ENCODE measurements at regions not wholly inside any gene's neighbourhood (a gene's known extent, or its start where the extent isn't known, plus 50 kb on each side); places are given as distances from the start of the nearest gene placed in this dataset.
"Not testable (repeated sequence)": the region's sequence is repeated elsewhere in the genome, so short reads cannot be mapped to it uniquely, and the experiment has no call there.

DNA sequence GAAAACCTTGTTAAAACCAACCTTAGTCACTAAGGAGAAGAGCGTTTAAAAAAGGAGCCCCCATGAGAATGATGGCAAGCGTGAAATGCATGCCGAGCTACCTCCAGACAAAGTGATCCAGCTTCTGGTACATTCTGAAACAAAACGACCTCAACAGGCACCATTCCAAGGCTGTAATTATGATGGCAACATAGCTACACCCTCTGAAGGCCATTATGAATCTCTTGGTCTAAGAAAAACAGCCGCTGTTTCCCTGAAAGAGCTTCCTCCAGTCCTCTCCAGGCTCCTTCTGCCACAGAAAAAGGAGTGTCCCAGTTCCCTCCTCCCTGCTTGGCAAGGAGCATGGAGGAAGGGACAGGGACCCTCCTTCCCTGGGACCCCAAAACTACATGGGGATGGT, 50.0 kb upstream of the ABLIM1 start:
- no peak for DNase-seq (ENCODE audit: low spot score)

DNA sequence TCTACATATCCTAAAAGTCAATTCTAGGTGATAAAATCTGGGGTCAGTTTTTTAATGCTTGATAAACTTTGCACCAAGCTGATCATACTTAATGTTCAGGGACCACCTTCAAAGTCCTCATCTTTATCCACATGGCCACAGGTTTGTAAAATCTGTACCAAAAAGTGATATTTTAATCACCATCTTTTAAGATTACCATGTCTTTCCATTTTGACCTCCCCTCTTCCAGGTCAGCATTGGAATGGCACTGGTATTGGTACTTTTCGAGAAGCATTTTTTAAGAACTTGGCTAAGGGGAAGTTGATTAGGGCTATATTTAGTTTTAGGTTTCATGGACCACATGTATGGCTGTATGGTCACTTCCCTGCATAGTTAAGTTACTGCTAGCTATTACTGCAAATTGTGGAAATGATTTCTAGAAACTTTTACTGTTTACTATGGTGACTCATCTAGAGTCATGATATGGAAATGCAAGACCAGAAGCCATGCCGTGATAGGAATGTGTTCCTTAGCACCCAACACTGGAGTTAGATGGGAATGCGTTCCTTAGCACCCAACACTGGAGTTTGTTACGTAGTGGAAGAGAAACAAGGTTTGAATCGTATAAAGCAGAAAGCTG, 50.8 kb upstream of the ABLIM1 start:
- no peak for DNase-seq (ENCODE audit: low spot score)

DNA sequence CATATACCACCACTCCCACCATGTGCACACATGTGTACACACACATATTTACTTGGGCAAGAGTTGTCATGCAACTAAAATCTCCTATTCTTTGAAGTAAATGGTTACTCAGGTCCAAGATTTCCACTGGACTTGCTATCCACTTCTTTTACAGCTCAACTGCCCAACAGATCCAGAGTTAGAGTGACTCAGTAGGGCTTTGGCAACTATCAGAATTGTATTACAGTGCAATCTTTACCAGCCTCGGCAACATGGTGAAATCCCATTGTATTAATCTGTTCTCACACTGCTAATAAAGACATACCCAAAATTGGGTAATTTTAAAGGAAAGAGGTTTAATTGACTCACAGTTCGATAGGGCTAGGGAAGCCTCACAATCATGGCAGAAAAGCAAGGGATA, 51.9 kb upstream of the ABLIM1 start:
- no peak for DNase-seq (ENCODE audit: low spot score)

DNA sequence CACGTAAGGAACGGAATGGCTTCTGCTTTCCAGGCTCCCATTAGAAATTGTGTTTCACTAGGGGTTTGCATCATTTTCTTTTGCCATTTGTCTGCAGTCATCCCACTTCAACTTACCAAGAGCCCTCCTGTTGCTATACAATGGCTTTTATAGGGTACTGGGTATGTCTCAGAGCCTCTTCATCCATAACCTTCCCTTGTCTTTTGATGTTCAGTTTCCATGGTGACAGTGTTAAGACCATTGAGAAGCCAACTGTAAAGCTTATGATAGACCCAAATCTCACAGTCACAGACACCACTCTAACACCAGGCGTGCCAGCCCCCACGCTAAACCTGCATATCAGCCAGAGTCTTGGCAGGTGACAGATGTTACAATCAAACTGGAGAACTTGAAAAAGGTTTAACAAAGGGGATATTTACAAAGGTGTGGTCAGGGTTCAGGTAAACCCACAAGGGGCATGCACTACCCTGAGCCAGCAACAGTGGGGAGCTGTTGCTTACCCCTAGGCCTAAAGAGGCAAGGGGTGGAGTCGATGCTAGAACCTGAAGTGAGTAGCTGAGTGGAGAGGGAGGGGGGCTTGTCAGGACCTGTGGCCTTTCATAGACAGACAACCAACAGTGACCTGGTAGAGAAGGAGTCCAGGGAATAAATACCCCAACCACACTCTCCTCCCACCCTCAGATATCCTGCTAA, 53.2 kb upstream of the ABLIM1 start:
- no peak for DNase-seq (ENCODE audit: low spot score)

- no peak for DNase-seq (ENCODE audit: low spot score)
Observed at GRCh38 chr10:114711869-114712250, 53.8 kb upstream of the ABLIM1 start.

GRCh38 chr10:114713525-114714090, 55.5 kb upstream of the ABLIM1 start:
- no peak for DNase-seq (ENCODE audit: low spot score)

GRCh38 chr10:114714281-114714741, 56.2 kb upstream of the ABLIM1 start:
- DNase-seq (ENCODE audit: low spot score), result no peak

GRCh38 chr10:114715171-114715670, 57.1 kb upstream of the ABLIM1 start:
- DNase-seq (ENCODE audit: low spot score), result no peak

DNA sequence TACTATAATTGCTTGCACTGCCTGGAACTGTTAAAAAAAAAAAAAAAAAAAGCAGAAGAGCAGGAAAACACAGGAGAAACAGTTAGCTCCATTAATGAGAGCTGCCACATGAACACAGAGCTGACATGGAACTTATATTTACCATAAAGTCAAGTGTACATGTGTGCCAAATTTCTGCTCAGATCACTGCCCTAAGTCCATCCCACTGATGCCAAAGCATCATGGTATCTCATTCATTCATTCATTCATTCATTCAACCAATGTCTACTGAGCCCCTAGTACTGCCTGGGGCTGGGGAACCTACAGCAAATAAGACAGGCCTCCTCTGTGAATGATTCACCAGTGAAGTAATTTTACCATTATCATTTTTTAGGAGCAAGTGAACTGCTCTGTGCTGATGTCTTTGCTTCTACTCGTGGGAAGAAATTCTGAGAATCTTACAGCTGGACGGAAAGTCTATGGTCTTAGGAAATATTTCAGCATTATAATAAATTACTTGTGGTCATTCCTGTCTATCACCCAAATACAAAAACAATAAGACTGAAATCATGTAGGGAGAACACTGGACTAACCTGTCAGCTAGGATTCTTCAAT, 58.8 kb upstream of the ABLIM1 start:
- no peak for DNase-seq (ENCODE audit: low spot score)

GRCh38 chr10:114717881-114718280, 59.8 kb upstream of the ABLIM1 start:
- not testable (repeated sequence) for DNase-seq (ENCODE audit: low spot score)

GRCh38 chr10:114718374-114718773, 60.3 kb upstream of the ABLIM1 start:
- DNase-seq (ENCODE audit: low spot score), result no peak

DNA sequence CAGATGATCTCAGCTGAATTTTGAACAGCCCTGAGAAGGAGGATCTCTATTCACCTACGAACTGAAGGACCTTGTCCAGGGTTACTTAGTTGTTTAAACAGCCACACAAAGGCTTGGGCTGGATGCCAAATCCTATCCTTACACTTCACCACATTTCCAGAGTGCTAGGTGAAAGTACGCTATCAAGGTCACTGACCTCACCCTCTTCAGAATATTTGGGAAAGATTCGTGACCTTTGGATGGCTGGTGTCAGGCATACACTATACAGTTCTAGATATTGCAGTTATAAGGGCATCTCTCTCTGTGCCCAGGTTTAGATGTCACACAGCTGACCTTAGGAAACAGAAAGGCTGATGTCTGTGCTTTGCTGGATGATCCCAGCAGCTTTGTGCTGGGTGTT, 61.2 kb upstream of the ABLIM1 start:
- DNase-seq (ENCODE audit: low spot score), result no peak

DNA sequence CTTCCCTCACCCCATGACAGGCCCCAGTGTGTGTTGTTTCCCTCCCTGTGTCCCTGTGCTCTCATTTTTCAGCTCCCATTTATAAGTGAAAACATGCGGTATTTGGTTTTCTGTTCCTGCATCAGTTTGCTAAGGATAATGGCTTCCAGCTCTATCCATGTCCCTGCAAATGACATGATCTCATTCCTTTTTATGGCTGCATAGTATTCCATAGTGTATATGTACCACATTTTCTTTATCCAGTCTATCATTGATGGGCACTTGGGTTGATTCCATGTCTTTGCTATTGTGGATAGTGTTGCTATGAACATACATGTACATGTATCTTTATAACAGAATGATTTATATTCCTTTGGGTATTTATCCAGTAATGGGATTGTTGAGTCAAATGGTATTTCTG, 61.9 kb upstream of the ABLIM1 start:
- not testable (repeated sequence) for DNase-seq (ENCODE audit: low spot score)

DNA sequence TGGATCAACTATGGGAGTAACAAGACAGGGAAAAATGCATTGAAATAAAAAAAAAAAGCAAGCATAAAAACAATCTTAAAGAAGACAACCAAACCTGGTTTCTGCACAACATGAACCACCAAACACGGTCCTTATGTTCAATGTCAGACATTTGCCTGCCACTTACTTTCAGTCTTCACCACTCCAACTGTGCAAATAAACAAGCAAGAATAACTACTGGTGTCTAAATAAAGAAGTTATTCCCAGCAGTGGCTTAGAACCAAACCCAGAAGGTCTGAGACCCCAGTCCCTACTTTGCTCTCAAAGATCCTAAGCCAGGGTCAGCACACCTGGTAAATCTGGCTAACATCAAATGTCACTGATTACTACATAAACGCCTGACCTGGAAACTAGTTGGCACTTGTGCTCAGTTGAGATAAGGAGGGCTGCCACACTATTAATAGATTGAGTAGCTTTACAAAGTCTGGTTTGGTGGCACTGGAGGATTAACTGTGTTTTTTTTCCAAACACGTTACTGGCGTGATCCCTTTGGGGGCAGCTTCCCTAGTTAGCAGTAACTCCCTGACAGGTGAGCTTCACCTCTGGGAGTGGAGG, 62.7 kb upstream of the ABLIM1 start:
- no peak for DNase-seq (ENCODE audit: low spot score)

DNA sequence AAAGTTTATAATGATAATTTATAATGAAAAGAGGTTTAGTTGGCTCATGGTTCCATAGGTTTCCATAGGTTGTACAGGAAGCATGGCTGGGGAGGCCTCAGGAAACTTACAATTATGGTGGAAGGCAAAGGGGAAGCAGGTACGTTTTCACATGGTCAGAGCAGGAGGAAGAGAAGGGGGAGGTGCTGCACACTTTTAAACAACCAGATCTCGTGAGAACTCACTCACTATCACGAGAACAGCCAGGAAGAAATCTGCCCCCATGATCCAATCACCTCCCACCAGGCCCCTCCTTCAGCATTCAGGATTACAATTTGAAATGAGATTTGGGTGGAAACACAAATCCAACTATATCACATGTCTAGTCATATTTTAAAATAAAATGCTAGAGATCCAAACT, 64.1 kb upstream of the ABLIM1 start:
- DNase-seq (ENCODE audit: low spot score), result not testable (repeated sequence)

DNA sequence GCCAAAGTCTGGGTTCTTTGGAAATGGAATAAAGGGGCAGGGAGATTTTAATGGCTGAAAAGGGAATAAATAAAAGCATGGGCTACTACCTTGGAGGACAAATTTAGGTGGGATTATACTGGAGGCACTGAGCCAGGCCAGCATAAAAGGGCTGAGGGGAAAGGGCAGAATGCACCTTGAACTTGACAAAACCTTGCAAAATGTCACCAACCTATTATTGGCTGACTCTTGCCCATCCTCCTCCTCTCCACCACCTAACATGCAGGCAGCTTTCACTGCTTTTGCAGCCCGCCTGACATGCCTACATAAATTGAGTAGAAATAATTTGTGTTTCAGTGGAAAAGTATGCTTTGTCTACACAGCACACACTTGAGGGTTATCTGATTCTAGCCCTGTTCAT, 65.3 kb upstream of the ABLIM1 start:
- no peak for DNase-seq (ENCODE audit: low spot score)

DNA sequence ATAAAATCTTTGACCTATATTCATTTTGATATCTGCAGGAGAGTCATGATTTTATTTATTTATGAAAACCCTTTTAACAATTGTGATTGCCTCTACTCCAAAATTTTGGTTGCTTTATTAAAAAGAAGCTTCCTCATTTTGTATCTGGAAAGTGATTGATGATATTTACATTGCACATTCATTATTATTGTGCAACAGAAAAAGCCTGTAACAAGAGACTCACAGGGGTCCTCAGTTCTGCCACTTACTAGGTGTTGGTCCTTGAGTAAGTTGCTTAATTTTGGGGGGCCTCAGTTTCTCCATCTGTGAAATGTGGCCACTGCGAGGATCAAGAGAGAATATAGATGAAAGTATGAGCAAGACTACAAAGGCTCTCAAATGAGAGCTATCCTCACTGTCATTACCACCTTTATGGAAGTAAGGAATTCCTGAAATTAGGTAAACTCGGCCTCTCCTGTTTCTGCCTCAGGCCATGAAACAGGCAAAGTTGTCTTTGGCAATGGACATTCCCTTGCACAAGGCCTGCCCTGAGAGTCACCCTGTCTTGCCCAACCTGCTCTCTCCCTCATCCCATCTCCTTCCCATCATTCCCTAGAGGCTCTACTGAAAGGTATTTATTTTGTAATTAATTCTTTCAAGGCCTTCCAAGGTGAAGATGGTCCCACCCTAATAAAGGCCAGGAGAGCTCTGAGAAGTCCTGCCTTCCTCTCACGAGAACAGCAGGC, 66.1 kb upstream of the ABLIM1 start:
- no peak for DNase-seq (ENCODE audit: low spot score)

GRCh38 chr10:114724716-114725106, 66.6 kb upstream of the ABLIM1 start:
- DNase-seq (ENCODE audit: low spot score), result no peak

- DNase-seq (ENCODE audit: low spot score), result no peak
Observed at GRCh38 chr10:114726820-114727271, 68.8 kb upstream of the ABLIM1 start.

DNA sequence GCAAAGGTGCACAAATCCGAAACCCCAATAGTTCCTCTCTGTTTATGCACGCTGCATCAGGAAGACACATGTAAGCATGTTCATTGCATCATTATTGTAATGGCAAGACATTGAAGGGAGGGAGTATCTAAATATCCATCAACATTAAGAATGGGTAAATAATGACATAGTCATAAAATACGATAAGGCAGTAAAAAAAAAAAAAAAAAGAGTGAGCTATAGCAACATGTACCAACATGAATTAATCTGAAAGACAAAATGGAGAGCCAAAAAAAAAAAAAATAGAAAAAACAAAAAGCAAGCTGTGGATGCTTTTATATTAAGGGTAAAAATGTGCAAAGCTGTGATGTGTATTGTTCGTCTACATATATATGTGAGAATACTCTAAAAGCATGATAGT, 70.2 kb upstream of the ABLIM1 start:
- no peak for DNase-seq (ENCODE audit: low spot score)

DNA sequence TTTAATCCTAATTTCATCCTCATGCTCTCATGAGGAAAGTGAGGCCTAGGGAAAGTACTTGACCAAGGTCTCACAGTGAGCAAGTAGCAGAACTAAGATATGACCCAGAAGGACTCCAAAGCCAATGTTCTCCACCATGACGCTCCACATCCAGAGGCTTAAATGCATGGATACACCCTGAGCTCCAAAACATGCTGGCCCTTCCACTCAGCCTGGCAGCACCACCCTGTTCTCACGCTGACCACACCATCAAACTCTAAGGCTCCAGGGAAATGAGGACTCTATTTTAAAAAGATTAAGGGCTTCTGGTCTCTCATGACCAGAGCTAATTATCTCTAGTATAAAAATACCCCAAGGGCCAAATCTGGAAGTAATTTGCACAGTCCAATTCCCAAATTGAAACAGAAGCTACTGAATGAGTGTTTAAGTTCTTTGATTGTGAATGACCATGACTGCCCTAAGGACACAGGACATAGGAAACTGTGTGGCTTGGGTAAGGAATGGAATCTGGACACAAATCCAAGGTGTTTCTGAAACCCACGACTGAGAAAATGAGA, 71.1 kb upstream of the ABLIM1 start:
- no peak for DNase-seq (ENCODE audit: low spot score)

GRCh38 chr10:114730291-114730690, 72.2 kb upstream of the ABLIM1 start:
- no peak for DNase-seq (ENCODE audit: low spot score)

Data from D341Med (cell line).